Transverse colon (tissue), 4 donors: ENCODE measurements at regions not wholly inside any gene's neighbourhood (a gene's known extent, or its start where the extent isn't known, plus 50 kb on each side); places are given as distances from the start of the nearest gene placed in this dataset.

Experiments
- CTCF ChIP-seq, 5 experiments: fragments of 200-600 bp in 3 of 5; fragments of 450-650 bp in 2 of 5; sonication (generic) in 3 of 5; IDR thresholded peaks; 1 replicate in 2 of 5; 2 replicates in 3 of 5; pipeline ENCODE4 v1.5.1; 2016 to 2017; ENCODE audit warnings: antibody characterized with exemption in 5 of 5, inconsistent platforms in 3 of 5, mild to moderate bottlenecking in 2 of 5, moderate library complexity in 1 of 5
- EP300 ChIP-seq: sonication (generic); formaldehyde crosslinking; IDR thresholded peaks from one replicate; pipeline ENCODE4 v1.6.1; 2017; ENCODE audit warnings: antibody characterized with exemption, low read depth
- POLR2A ChIP-seq: fragments of 450-650 bp; IDR thresholded peaks from one replicate; pipeline ENCODE4 v1.6.1; 2016; ENCODE audit warnings: antibody characterized with exemption, mild to moderate bottlenecking, moderate library complexity
- POLR2AphosphoS5 ChIP-seq, 3 donors: sonication (generic); formaldehyde crosslinking; IDR thresholded peaks; one replicate each; pipeline ENCODE4 v1.6.1; 2016; ENCODE audit warnings: antibody characterized with exemption in 3 of 3

- no peak for TF ChIP-seq CTCF (IDR thresholded peaks at IDR 0.05)
- TF ChIP-seq EP300 = no peak
- TF ChIP-seq POLR2A = no peak
- TF ChIP-seq POLR2AphosphoS5 (IDR thresholded peaks at IDR 0.05) = no peak
These were observed 68.5 kb upstream of the LNX1 start for GRCh38 chr4:53659737-53660136.
